Panc1 (cell line): ENCODE measurements at regions not wholly inside any gene's neighbourhood (a gene's known extent, or its start where the extent isn't known, plus 50 kb on each side); places are given as distances from the start of the nearest gene placed in this dataset.

Experiments
- POLR2AphosphoS5 ChIP-seq: IDR thresholded peaks from 2 replicates; pipeline ENCODE4 v1.6.1; 2012; ENCODE audit warnings: mild to moderate bottlenecking, low read depth, low read length, moderate library complexity
- SIN3A ChIP-seq: IDR thresholded peaks from 2 replicates; pipeline ENCODE4 v1.6.1; 2012; ENCODE audit warnings: low read depth, mild to moderate bottlenecking, low read length, moderate library complexity, borderline replicate concordance; ENCODE audit not compliant: insufficient read depth
- TCF7L2 ChIP-seq: IDR thresholded peaks from 2 replicates; pipeline ENCODE4 v1.6.1; 2011; ENCODE audit warnings: mild to moderate bottlenecking, low read depth, low read length, inconsistent platforms
- TF ChIP-seq, protein P1 (sequence below): fragments of 450-650 bp; IDR thresholded peaks from 2 replicates; pipeline ENCODE4 v1.5.1; 2017; ENCODE audit warnings: mild to moderate bottlenecking
- TF ChIP-seq, protein P2 (sequence below), 2 experiments: IDR thresholded peaks; 2 replicates each; pipeline ENCODE4 v1.6.1; 2011 to 2012; ENCODE audit warnings: low read depth in 2 of 2, control low read depth in 1 of 2, low read length in 1 of 2, mild to moderate bottlenecking in 1 of 2, moderate library complexity in 1 of 2; ENCODE audit not compliant: insufficient read depth in 1 of 2

DNA sequence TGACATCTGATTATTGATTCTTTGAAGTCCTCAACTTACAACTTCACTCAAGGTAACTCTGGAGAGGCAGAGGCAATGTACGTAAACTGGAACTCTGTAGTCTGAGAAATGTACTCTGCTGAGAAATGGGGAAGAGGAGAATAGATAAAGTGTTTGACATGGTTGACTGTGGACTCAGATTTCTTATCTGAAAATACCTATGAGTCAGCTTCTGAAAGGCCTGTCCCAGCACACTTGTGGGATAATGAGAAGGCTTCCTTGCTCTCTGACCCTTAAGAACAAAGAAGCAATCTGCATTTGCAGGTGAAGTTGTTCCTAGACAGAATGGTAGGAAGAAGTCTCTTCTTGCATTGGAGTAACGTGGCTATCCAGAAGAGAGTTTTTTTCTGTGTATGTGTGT, 1573.5 kb downstream of the BRINP3 start:
- TF ChIP-seq, protein P1, sequence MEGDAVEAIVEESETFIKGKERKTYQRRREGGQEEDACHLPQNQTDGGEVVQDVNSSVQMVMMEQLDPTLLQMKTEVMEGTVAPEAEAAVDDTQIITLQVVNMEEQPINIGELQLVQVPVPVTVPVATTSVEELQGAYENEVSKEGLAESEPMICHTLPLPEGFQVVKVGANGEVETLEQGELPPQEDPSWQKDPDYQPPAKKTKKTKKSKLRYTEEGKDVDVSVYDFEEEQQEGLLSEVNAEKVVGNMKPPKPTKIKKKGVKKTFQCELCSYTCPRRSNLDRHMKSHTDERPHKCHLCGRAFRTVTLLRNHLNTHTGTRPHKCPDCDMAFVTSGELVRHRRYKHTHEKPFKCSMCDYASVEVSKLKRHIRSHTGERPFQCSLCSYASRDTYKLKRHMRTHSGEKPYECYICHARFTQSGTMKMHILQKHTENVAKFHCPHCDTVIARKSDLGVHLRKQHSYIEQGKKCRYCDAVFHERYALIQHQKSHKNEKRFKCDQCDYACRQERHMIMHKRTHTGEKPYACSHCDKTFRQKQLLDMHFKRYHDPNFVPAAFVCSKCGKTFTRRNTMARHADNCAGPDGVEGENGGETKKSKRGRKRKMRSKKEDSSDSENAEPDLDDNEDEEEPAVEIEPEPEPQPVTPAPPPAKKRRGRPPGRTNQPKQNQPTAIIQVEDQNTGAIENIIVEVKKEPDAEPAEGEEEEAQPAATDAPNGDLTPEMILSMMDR: no peak
- TF ChIP-seq POLR2AphosphoS5 (no peak), SIN3A (no peak), TCF7L2 (no peak)
- TF ChIP-seq, protein P2, sequence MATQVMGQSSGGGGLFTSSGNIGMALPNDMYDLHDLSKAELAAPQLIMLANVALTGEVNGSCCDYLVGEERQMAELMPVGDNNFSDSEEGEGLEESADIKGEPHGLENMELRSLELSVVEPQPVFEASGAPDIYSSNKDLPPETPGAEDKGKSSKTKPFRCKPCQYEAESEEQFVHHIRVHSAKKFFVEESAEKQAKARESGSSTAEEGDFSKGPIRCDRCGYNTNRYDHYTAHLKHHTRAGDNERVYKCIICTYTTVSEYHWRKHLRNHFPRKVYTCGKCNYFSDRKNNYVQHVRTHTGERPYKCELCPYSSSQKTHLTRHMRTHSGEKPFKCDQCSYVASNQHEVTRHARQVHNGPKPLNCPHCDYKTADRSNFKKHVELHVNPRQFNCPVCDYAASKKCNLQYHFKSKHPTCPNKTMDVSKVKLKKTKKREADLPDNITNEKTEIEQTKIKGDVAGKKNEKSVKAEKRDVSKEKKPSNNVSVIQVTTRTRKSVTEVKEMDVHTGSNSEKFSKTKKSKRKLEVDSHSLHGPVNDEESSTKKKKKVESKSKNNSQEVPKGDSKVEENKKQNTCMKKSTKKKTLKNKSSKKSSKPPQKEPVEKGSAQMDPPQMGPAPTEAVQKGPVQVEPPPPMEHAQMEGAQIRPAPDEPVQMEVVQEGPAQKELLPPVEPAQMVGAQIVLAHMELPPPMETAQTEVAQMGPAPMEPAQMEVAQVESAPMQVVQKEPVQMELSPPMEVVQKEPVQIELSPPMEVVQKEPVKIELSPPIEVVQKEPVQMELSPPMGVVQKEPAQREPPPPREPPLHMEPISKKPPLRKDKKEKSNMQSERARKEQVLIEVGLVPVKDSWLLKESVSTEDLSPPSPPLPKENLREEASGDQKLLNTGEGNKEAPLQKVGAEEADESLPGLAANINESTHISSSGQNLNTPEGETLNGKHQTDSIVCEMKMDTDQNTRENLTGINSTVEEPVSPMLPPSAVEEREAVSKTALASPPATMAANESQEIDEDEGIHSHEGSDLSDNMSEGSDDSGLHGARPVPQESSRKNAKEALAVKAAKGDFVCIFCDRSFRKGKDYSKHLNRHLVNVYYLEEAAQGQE (IDR thresholded peaks at IDR 0.05; ENCODE audit: insufficient read depth in 1 of 2, low read depth in 2 of 2, low read length in 1 of 2): no peak
